HG02588 (cell line): ENCODE measurements at regions not wholly inside any gene's neighbourhood (a gene's known extent, or its start where the extent isn't known, plus 50 kb on each side); places are given as distances from the start of the nearest gene placed in this dataset.
"Not testable (repeated sequence)": the region's sequence is repeated elsewhere in the genome, so short reads cannot be mapped to it uniquely, and the experiment has no call there.

Source experiments
- ATAC-seq: cut with Tn5 transposase; IDR thresholded peaks from one replicate; pipeline ENCODE4 v1.9.1; 2021; ENCODE audit warnings: mild to moderate bottlenecking, moderate library complexity; ENCODE audit not compliant: unreplicated experiment

DNA sequence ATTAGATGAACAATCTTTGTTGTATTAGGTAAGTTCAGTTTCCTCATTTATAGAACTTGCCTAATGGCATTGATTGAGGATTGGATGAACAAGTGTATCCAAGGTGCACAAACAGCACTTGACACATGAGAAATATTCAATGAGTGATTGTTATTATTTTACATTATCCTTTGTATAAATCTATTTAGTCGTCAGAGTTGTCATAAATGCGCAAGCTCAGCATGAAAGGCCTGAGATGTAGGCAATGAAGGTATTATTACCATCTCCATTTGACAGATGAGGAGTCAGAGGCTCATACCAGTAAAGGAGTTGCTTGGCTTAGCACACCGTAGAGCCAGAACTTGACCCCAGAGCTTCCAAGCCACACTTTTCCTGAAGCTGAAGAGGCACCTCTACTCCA is 291.4 kb downstream of the C1D start:
- ATAC-seq: no peak

DNA sequence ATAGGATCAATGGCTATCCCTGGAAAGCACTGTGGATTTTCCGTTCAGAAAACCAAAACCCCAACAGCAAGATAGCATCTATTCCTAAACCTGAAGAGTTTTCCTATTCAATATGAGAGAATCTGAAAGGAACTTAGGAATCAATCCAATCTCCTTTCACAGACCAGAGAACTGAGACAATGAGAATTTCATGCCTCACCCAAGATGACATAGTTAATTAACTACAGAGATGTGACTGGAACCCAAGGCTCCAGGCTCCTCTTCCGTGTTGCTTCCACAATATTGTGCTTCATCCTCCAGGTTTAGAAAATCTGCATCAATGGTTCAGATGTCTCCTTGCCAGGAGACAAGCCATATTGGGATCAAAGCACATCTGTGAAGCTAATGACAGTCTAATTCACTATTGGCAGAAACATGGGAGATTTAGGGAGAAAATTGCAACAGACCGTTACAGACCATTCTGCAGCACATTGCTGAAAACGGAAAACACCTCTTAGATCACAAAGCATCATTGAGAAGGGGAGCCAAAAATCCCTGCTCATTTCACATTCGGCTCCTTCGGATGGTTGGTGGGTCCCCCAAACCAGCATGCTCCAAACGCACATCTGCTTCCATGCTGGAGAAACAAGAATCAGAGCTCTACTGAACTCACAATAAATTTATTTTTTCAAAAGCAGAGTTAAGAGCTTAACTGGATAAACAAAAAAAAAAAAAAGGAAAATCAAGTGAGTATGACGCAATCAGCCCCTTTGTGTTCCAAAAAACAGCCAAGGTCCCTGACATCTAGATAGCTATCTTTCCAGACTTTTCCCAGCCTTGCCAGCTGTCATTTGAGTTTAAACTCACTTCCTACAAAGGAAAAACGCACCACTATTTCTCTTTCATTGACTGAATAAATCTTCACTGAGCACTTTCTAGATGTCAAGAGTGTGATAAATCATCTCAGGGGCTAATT is 290.3 kb downstream of the C1D start:
- ATAC-seq: no peak

DNA sequence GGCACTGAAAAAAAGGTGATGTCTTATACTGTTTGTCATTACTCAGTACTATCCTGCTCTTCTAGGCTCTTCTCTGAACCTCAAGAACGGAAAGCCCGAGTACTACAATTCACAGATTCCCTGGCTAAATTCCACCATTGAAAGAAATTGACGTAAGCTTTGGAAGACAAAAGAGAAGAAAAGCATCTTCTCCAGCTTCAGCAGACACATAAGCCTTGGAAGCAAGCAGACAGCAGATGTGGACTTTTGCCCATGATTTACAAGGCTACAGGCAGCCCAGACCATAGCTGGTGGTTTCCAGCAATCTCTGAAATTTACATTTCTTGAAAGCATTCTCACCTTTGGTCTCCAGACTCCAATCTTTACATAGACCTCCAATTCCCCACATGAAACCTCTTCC is 289.0 kb downstream of the C1D start:
- ATAC-seq: no peak

DNA sequence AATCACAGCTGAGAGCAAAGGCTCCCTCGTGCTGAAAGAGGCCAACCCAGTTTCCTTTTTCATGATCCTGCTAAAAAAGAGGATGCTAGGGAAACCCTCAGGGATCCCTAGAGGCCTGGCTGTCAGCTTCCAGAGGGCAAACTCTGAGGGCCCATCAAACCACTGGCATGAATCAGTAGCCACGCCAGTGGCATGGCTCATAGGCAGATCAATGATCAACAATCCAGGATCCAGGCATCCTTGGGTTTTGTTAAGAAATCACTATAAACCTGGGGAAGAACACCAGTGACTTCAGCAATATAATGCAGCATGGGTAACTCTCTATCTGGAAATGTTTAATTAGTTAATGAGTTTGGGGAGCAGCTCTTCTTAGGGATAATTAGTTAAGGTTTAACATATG is 286.5 kb downstream of the C1D start:
- no peak for ATAC-seq

DNA sequence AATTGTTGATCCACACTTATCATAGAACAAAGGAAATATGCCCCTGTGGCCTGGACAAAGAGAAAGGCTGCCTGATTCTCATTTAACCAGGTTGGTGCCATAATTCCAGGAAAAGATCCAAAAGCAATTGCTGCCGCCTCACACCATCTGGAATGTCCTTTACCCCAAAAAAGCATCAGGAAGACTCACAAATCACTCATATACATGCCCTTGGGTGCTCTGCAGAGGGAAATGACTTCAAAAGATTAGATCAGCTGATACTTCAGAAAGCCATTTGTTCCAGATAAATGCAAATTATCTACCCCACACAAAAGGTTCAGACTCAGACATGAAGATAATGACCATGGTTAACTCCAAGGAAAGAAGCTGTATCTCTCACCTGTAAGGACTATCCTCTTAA is 285.8 kb downstream of the C1D start:
- ATAC-seq: no peak

DNA sequence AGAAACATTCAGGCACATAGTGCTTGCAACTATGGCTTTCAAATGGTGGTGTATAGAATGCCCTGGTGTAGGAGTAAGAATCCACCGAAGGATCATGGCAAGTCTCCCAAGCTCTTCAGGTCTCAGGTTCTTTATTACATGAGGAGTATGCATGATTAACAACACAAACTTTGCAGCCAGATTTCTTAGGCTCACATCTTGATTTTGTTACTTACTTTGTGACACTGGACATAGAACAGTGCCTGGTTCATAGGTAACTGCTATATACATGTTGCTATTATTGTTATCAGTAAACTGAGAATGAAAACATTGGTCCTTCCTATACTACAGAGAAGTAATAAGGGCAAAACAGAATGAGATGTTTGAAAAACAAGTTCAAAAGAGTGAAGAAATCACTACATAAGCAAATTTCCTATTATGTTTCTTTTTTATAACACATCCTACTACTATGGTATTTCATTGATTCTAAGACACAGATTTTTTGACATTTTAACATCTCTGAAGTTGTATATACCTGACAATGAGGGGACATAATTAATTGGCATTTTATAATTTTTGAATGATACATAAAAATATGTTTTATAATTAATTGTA is 284.9 kb downstream of the C1D start:
- no peak for ATAC-seq

- not testable (repeated sequence) for ATAC-seq
Measured at GRCh38 chr2:67780841-67781240, 282.0 kb downstream of the C1D start.

- ATAC-seq: no peak
Measured at GRCh38 chr2:67782443-67782842, 280.4 kb downstream of the C1D start.

DNA sequence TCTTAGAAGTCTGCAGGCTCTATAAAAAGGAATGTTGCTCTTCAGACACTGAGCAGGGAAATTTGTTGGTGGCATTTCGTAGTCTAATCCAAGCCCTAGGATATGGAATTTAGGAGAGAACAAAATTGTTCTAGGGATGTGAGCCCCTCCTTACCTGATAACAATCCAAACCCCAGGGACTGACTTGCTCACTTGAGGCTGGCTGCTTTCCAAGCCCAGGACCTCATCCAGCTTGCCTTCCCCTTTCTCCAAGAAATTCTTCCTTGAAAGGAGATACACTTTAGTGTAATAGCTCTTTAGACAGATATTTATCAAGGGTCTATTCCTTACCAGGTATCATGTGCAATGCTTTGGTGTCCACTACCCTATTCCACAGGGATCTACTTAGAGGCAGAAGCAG is 279.8 kb downstream of the C1D start:
- ATAC-seq: no peak

- ATAC-seq: no peak
Measured at GRCh38 chr2:67790622-67791021, 272.2 kb downstream of the C1D start.

DNA sequence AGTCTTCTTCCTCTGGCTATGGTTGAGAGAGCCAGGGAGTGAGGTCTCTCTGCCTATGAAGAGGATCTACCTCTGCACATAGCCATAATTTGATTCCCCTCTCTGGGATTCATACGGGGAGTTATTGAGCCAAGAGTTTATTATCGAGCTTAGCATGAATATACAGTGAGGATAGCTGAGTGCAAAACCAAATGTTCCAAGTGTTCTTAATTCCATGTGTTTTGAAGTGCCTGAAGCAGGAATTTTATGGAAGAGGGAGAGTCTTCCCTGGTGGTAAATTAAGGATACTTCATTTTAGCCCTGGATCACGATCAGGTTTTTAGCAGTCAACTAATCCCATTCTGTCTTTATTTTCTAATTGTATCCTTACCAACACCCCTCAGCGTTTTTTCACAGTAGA is 270.6 kb downstream of the C1D start:
- ATAC-seq: no peak

DNA sequence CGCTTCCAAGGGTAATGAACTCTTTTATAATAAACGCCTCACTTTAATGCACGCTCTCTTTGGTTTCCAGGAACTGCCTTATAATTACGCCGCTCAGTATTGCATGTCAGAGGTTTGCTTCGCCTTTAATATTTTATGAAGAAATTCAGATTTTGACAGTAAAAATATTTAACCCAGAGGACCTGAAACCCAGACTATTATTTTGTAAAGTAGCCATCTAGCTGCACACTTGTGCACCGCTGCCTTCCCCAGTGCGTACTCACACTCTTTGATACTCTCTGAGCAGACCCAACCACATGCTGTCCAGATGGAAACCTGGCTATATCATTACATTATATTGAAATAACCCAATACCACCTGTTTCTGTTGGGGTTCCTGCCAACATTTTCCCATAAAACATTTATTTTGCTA is 270.1 kb downstream of the C1D start:
- no peak for ATAC-seq

DNA sequence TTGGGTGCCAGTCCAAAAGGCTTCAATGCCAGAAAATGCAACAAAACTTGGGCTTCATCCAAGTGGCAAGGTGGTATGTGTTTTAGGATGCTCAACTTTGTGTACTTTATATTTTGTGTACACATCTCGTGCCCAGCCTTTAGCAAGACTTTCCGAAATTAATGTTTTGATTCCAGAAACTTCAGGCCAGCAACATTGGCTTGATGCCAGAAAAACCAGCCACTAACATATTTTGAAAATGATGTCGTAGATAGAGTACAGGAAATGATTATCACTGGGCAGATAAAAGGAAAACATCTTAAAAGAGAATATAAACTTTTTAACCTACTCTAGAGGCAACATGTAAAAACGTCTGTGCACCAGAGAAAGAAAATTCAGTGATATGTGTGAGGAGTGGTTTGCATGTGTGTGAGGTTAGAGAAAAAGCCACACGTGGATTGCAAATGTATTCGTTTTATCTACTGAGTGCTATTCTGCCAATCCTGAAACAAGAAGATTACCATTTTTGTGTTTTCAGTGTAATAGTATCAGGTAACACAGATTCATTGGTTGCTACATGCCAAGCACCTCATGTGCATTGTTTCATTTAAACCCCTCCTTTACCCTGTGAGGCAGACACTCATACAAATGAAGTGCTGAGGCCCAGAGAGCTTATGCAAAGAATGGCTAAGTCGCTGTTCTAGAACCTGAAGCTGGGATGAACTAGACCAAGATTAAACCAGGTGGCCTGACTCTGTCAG is 264.8 kb downstream of the C1D start:
- no peak for ATAC-seq

DNA sequence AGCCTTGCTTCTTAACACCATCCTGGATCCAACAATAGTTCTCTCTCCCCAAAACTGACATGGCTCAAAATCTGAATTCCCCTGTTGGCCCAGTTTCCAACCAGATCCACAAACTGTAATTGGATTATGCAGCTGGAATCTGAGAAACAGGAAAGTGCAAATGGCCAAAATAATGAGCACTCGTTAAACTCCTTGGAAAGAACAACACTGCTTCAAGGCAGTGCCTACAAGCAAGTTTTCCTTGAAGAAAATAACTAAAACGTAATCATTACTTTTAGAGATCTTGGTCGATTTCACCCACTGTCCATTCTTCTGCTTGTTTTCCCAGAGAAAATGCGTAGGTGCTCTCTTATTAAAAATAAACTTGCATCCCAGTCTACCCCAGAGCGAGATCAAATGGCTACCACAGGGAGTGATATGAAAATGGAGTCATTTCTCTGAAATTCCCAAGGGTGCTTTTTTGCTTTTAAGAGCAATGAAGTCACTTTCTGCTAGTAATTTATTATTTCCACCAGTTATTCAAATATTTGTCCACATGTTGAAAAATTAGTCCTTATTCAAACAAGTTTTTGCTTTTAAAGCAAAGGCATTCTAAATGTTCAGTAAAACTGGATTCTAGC is 264.2 kb downstream of the C1D start:
- no peak for ATAC-seq

DNA sequence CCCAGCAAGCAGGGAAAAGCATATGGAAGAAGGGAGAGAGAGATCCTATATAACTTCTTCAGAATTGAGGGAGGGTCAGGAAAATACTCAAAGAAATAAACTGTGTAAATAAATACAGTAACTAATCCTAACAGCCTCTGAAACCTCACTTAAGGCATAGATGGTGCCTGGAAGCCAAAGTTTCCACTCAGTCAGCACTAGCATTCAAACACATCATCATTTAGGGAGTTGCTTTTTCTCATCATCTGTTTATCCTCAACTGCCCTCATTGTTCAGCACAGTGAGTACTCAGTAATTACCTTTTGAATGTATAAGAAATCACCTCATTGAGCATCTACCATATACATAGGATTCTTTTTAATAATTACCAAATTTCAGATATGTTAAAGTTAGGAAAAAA is 262.9 kb downstream of the C1D start:
- ATAC-seq: no peak

DNA sequence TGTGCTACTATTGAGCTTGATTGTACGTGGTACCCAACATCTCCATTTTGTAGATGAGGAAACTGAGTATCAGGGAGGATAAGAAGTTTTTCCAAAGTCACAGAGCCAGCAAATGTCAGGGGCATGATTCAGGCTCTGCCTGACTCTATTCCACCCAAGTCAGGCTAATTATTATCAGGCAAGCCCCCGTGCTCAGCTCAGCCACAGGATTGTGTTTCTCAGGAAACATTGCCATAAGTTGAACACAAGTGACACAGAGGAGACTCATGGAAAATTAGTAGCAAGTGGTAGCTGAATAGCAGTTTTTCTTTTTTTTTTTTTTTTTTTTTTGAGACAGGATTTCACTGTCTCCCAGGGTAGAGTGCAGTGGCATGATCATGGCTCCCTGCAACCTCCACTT is 260.5 kb downstream of the C1D start:
- ATAC-seq: no peak

DNA sequence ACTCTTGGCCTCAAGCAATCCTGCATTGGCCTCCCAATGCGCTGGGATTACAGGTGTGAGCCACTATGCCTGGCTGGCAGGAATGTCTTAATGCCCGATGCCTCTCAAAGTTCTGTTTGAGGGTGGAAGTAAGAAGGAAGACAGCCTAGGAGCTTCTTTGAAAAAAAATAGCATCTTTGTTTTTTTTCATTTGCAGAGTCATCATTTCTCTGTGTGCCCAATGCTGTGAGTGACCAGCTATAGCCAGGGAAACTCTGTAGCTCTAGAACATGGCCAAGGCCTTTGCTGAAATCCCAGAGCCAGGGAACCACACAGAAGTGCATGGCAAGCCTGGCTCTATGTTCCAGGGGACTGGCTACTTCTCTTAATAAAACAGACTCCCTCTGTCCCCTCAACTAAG is 260.0 kb downstream of the C1D start:
- ATAC-seq: no peak

DNA sequence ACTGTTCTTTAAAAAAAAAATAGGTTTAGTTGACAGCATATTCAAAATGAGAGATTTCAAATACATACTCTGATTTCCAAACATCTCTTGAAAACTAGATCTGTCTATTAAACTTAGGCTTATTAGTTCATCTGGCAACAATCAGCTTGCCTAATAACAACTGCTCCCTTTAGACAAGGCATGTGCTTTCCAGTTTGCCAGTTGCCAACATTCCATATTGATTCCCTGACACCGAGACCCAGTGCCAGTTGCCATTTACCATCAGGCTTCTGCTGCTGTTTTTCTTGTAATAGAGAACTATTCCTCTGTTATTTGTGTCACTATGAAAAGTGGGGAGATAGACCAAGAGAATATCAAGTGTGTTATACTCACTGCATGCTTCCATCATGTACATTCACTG is 256.0 kb downstream of the C1D start:
- ATAC-seq: no peak

- ATAC-seq: no peak
Measured at GRCh38 chr2:67808112-67808511, 254.7 kb downstream of the C1D start.

- ATAC-seq: no peak
Measured at GRCh38 chr2:67812682-67813081, 250.1 kb downstream of the C1D start.

DNA sequence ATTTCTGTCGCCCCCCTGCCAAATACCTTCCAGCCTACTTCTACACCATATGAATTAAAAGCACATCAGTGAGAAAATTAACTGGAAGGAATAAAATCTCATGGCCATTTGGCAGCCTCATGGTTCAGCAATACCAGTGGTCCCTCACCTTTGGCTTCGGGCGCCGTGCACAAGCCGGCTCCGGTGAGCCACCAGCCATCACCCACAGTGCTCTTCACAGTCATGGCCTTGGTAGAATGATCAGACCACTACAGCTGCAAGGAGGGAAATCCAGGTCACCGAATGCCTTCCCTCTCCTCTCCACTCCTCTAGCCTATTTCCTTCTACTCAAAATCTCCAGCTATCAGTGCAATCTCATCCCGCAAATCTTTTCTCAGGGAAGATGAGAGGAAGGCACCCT is 239.1 kb downstream of the C1D start:
- ATAC-seq: no peak
